ENCODE measurements at regions not wholly inside any gene's neighbourhood (a gene's known extent, or its start where the extent isn't known, plus 50 kb on each side); places are given as distances from the start of the nearest gene placed in this dataset.
"Not testable (repeated sequence)": the region's sequence is repeated elsewhere in the genome, so short reads cannot be mapped to it uniquely, and the experiment has no call there.

- H3F3A ChIP-seq (ENCODE audit: low read depth), result no peaks in the 10 kb centered on the region
- no peaks in the 10 kb centered on the region for H3K9me3 ChIP-seq (ENCODE audit: insufficient read depth, low read depth, low read length)
- H3K79me2 ChIP-seq (ENCODE audit: insufficient read depth, low read length), result no peaks in the 10 kb centered on the region
- H3K9me2 ChIP-seq (replicated peaks; ENCODE audit: low read depth, low read length), result no peaks in the 10 kb centered on the region
- H4K20me1 ChIP-seq (ENCODE audit: insufficient read depth, low read length, poor library complexity, severe bottlenecking), result no peaks in the 10 kb centered on the region
- H3K4me2 ChIP-seq (ENCODE audit: low read depth, low read length, poor library complexity, severe bottlenecking), result no peak overlapping the region
- H2AFZ ChIP-seq (ENCODE audit: low read length), result no peak overlapping the region
- H3K4me1 ChIP-seq (ENCODE audit: insufficient read depth, low read length, poor library complexity, severe bottlenecking), result no peaks in the 10 kb centered on the region
- H3K27me3 ChIP-seq (ENCODE audit: insufficient read depth, low read length, poor library complexity, severe bottlenecking), result no peaks in the 10 kb centered on the region
- H3K36me3 ChIP-seq (ENCODE audit: insufficient read depth, low read length), result no peaks in the 10 kb centered on the region
- H3K4me3 ChIP-seq (ENCODE audit: low read length, poor library complexity, severe bottlenecking), result no peak overlapping the region
- no peak overlapping the region for H3K9ac ChIP-seq (ENCODE audit: low read depth, low read length, poor library complexity, severe bottlenecking)
- TF ChIP-seq EZH2phosphoT487 (IDR thresholded peaks at IDR 0.05; ENCODE audit: borderline replicate concordance), result no peak
- no peak for TF ChIP-seq CTCF (conservative IDR thresholded peaks at IDR 0.05; ENCODE audit: low read length)
These were observed 137.4 kb downstream of the BMP15 start for GRCh38 chrX:51047950-51048349.

GRCh38 chrX:51053741-51054140 lies 143.2 kb downstream of the BMP15 start:
- H3K9me3 ChIP-seq (ENCODE audit: insufficient read depth, low read depth, low read length), result no peaks in the 10 kb centered on the region

GRCh38 chrX:51098046-51098445 lies 187.5 kb downstream of the BMP15 start:
- no peaks in the 10 kb centered on the region for H3K36me3 ChIP-seq (ENCODE audit: insufficient read depth, low read length)
- H3K9ac ChIP-seq (ENCODE audit: low read depth, low read length, poor library complexity, severe bottlenecking), result no peak overlapping the region
- H3K79me2 ChIP-seq (ENCODE audit: insufficient read depth, low read length), result no peaks in the 10 kb centered on the region

More at GRCh38 chrX:51053741-51054140, 143.2 kb downstream of the BMP15 start:
- TF ChIP-seq CTCF (conservative IDR thresholded peaks at IDR 0.05; ENCODE audit: low read length) (no peak), EZH2phosphoT487 (IDR thresholded peaks at IDR 0.05; ENCODE audit: borderline replicate concordance) (no peak)
- Histone ChIP-seq H3K79me2 (ENCODE audit: insufficient read depth, low read length) (no peaks in the 10 kb centered on the region), H2AFZ (ENCODE audit: low read length) (no peak overlapping the region), H3K36me3 (ENCODE audit: insufficient read depth, low read length) (no peaks in the 10 kb centered on the region), H4K20me1 (ENCODE audit: insufficient read depth, low read length, poor library complexity, severe bottlenecking) (no peaks in the 10 kb centered on the region), H3K27me3 (ENCODE audit: insufficient read depth, low read length, poor library complexity, severe bottlenecking) (no peaks in the 10 kb centered on the region), H3K4me1 (ENCODE audit: insufficient read depth, low read length, poor library complexity, severe bottlenecking) (no peaks in the 10 kb centered on the region), H3K4me3 (ENCODE audit: low read length, poor library complexity, severe bottlenecking) (no peak overlapping the region), H3K4me2 (ENCODE audit: low read depth, low read length, poor library complexity, severe bottlenecking) (no peak overlapping the region), H3K9me2 (replicated peaks; ENCODE audit: low read depth, low read length) (no peaks in the 10 kb centered on the region), H3K9ac (ENCODE audit: low read depth, low read length, poor library complexity, severe bottlenecking) (no peak overlapping the region), H3F3A (ENCODE audit: low read depth) (no peaks in the 10 kb centered on the region)

GRCh38 chrX:51119058-51119926 lies 208.8 kb downstream of the BMP15 start:
- H3K4me3 ChIP-seq (ENCODE audit: low read length, poor library complexity, severe bottlenecking); H3K27me3 ChIP-seq (ENCODE audit: insufficient read depth, low read length, poor library complexity, severe bottlenecking); H3K4me2 ChIP-seq (ENCODE audit: low read depth, low read length, poor library complexity, severe bottlenecking); H3F3A ChIP-seq (ENCODE audit: low read depth); H4K20me1 ChIP-seq (ENCODE audit: insufficient read depth, low read length, poor library complexity, severe bottlenecking); H3K79me2 ChIP-seq (ENCODE audit: insufficient read depth, low read length); H3K9me2 ChIP-seq (replicated peaks; ENCODE audit: low read depth, low read length); H3K4me1 ChIP-seq (ENCODE audit: insufficient read depth, low read length, poor library complexity, severe bottlenecking); H2AFZ ChIP-seq (ENCODE audit: low read length); H3K9me3 ChIP-seq (ENCODE audit: insufficient read depth, low read depth, low read length); H3K36me3 ChIP-seq (ENCODE audit: insufficient read depth, low read length); H3K9ac ChIP-seq (ENCODE audit: low read depth, low read length, poor library complexity, severe bottlenecking): not testable (repeated sequence)

More at GRCh38 chrX:51098046-51098445, 187.5 kb downstream of the BMP15 start:
- Histone ChIP-seq H3K27me3 (ENCODE audit: insufficient read depth, low read length, poor library complexity, severe bottlenecking) (no peaks in the 10 kb centered on the region), H3K4me2 (ENCODE audit: low read depth, low read length, poor library complexity, severe bottlenecking) (no peak overlapping the region), H4K20me1 (ENCODE audit: insufficient read depth, low read length, poor library complexity, severe bottlenecking) (no peaks in the 10 kb centered on the region), H3K4me3 (ENCODE audit: low read length, poor library complexity, severe bottlenecking) (no peak overlapping the region), H3K9me2 (replicated peaks; ENCODE audit: low read depth, low read length) (no peaks in the 10 kb centered on the region), H2AFZ (ENCODE audit: low read length) (no peak overlapping the region), H3K4me1 (ENCODE audit: insufficient read depth, low read length, poor library complexity, severe bottlenecking) (no peaks in the 10 kb centered on the region), H3F3A (ENCODE audit: low read depth) (no peaks in the 10 kb centered on the region), H3K9me3 (ENCODE audit: insufficient read depth, low read depth, low read length) (no peaks in the 10 kb centered on the region)
- no peak for TF ChIP-seq CTCF (conservative IDR thresholded peaks at IDR 0.05; ENCODE audit: low read length)
- TF ChIP-seq EZH2phosphoT487 (IDR thresholded peaks at IDR 0.05; ENCODE audit: borderline replicate concordance), result no peak

GRCh38 chrX:51125743-51126142 lies 206.9 kb upstream of the NUDT10 start:
- not testable (repeated sequence) for H3K9me3 ChIP-seq (ENCODE audit: insufficient read depth, low read depth, low read length); H3K4me1 ChIP-seq (ENCODE audit: insufficient read depth, low read length, poor library complexity, severe bottlenecking); H3K9me2 ChIP-seq (replicated peaks; ENCODE audit: low read depth, low read length); H3K79me2 ChIP-seq (ENCODE audit: insufficient read depth, low read length); H3K27me3 ChIP-seq (ENCODE audit: insufficient read depth, low read length, poor library complexity, severe bottlenecking); H3K36me3 ChIP-seq (ENCODE audit: insufficient read depth, low read length); H3K9ac ChIP-seq (ENCODE audit: low read depth, low read length, poor library complexity, severe bottlenecking); H3F3A ChIP-seq (ENCODE audit: low read depth); H3K4me2 ChIP-seq (ENCODE audit: low read depth, low read length, poor library complexity, severe bottlenecking); H4K20me1 ChIP-seq (ENCODE audit: insufficient read depth, low read length, poor library complexity, severe bottlenecking); H2AFZ ChIP-seq (ENCODE audit: low read length); H3K4me3 ChIP-seq (ENCODE audit: low read length, poor library complexity, severe bottlenecking)
